M059J (cell line): ENCODE measurements at regions not wholly inside any gene's neighbourhood (a gene's known extent, or its start where the extent isn't known, plus 50 kb on each side); places are given as distances from the start of the nearest gene placed in this dataset.

Source experiments
- DNase-seq: peaks from one replicate; pipeline ENCODE4 v3.0.0-alpha.2; 2012; ENCODE audit warnings: low read depth

GRCh38 chr20:60244373-60245146 lies 286.3 kb downstream of the CDH26 start:
- DNase-seq = no peak

GRCh38 chr20:60246751-60247150 lies 288.5 kb downstream of the CDH26 start:
- no peak for DNase-seq

GRCh38 chr20:60249436-60249835 lies 291.2 kb downstream of the CDH26 start:
- DNase-seq = peak; percentile 100

- DNase-seq = peak; percentile 55
These were observed 292.0 kb downstream of the CDH26 start for GRCh38 chr20:60250251-60250650.

GRCh38 chr20:60252866-60253265 lies 294.6 kb downstream of the CDH26 start:
- DNase-seq = no peak

GRCh38 chr20:60253471-60253870 lies 295.2 kb downstream of the CDH26 start:
- no peak for DNase-seq

- peak; percentile 98 for DNase-seq
These were observed 296.7 kb downstream of the CDH26 start for GRCh38 chr20:60254901-60255411.

GRCh38 chr20:60255415-60255814 lies 297.2 kb downstream of the CDH26 start:
- DNase-seq = peak; percentile 39

GRCh38 chr20:60255866-60256265 lies 297.6 kb downstream of the CDH26 start:
- DNase-seq = peak; percentile 87

- DNase-seq = no peak
These were observed 298.6 kb downstream of the CDH26 start for GRCh38 chr20:60256811-60257210.

GRCh38 chr20:60257671-60258070 lies 299.4 kb downstream of the CDH26 start:
- DNase-seq = no peak

- no peak for DNase-seq
These were observed 300.1 kb downstream of the CDH26 start for GRCh38 chr20:60258255-60258863.

GRCh38 chr20:60261333-60261732 lies 303.1 kb downstream of the CDH26 start:
- no peak for DNase-seq

- peak; percentile 51 for DNase-seq
These were observed 304.9 kb downstream of the CDH26 start for GRCh38 chr20:60262967-60263603.

GRCh38 chr20:60263725-60264709 lies 305.8 kb downstream of the CDH26 start:
- no peak for DNase-seq

GRCh38 chr20:60266177-60266823 lies 308.1 kb downstream of the CDH26 start:
- no peak for DNase-seq

GRCh38 chr20:60268491-60268890 lies 310.3 kb downstream of the CDH26 start:
- no peak for DNase-seq

GRCh38 chr20:60269573-60270162 lies 311.4 kb downstream of the CDH26 start:
- no peak for DNase-seq

- DNase-seq = no peak
These were observed 312.1 kb downstream of the CDH26 start for GRCh38 chr20:60270341-60270740.

GRCh38 chr20:60271597-60271996 lies 313.4 kb downstream of the CDH26 start:
- DNase-seq = peak; percentile 28

- no peak for DNase-seq
These were observed 314.6 kb downstream of the CDH26 start for GRCh38 chr20:60272790-60273189.
